ENCODE measurements at regions not wholly inside any gene's neighbourhood (a gene's known extent, or its start where the extent isn't known, plus 50 kb on each side); places are given as distances from the start of the nearest gene placed in this dataset.

- Histone ChIP-seq H2AFZ (ENCODE audit: control insufficient read depth, low read length) (no peak overlapping the region), H3K9me3 (ENCODE audit: control insufficient read depth, low read depth, low read length) (no peaks in the 10 kb centered on the region), H3K4me1 (ENCODE audit: control insufficient read depth, extremely low read depth, insufficient read depth, low read length) (no peaks in the 10 kb centered on the region), H3K79me2 (ENCODE audit: control insufficient read depth, insufficient read depth, low read length) (no peaks in the 10 kb centered on the region), H3K36me3 (ENCODE audit: control insufficient read depth in 2 of 2, extremely low read depth in 1 of 2, insufficient read depth in 2 of 2, low read length in 2 of 2) (no peaks in the 10 kb centered on the region), H3K27ac (ENCODE audit: control insufficient read depth, insufficient read depth, low read length) (no peak overlapping the region), H4K20me1 (ENCODE audit: control insufficient read depth, extremely low read depth, insufficient read depth, low read length) (no peaks in the 10 kb centered on the region), H3K9me1 (ENCODE audit: control insufficient read depth, extremely low read depth, insufficient read depth, low read length) (no peaks in the 10 kb centered on the region), H3K27me3 (ENCODE audit: control insufficient read depth, extremely low read depth, insufficient read depth, low read length) (no peaks in the 10 kb centered on the region), H3K9ac (ENCODE audit: control insufficient read depth, extremely low read depth, insufficient read depth, low read length) (no peak overlapping the region), H3K4me2 (ENCODE audit: control insufficient read depth, extremely low read depth, insufficient read depth, low read depth, low read length) (no peak overlapping the region), H3K4me3 (ENCODE audit: control insufficient read depth in 2 of 3, extremely low read depth in 1 of 3, insufficient read depth in 2 of 3, low read depth in 1 of 3, low read length in 3 of 3) (no peak overlapping the region)
- no peak for FAIRE-seq
- dilution Hi-C loops (cut with MboI; ENCODE audit: extremely low pct_ligation_motif_present, low sequenced_read_pairs) = no loop called here
- no peak for TF ChIP-seq EZH2 (IDR thresholded peaks at IDR 0.05; ENCODE audit: low read length)
- TF ChIP-seq CTCF (optimal IDR thresholded peaks at IDR 0.05 in 1 of 3, IDR thresholded peaks at IDR 0.05 in 1 of 3, conservative IDR thresholded peaks at IDR 0.05 in 1 of 3; ENCODE audit: extremely low read depth in 1 of 3, insufficient read depth in 2 of 3, low read length in 3 of 3) = no peak
- DNase-seq (ENCODE audit: low read depth, low spot score) = no peak
These were observed 90.4 kb upstream of the ZC3H11B start for GRCh38 chr1:219703368-219703639.

- Histone ChIP-seq H3K9ac (ENCODE audit: control insufficient read depth, extremely low read depth, insufficient read depth, low read length) (no peak overlapping the region), H3K79me2 (ENCODE audit: control insufficient read depth, insufficient read depth, low read length) (no peaks in the 10 kb centered on the region), H3K4me2 (ENCODE audit: control insufficient read depth, extremely low read depth, insufficient read depth, low read depth, low read length) (no peak overlapping the region), H3K4me3 (ENCODE audit: control insufficient read depth in 2 of 3, extremely low read depth in 1 of 3, insufficient read depth in 2 of 3, low read depth in 1 of 3, low read length in 3 of 3) (no peak overlapping the region), H3K27me3 (ENCODE audit: control insufficient read depth, extremely low read depth, insufficient read depth, low read length) (no peaks in the 10 kb centered on the region), H2AFZ (ENCODE audit: control insufficient read depth, low read length) (no peak overlapping the region), H4K20me1 (ENCODE audit: control insufficient read depth, extremely low read depth, insufficient read depth, low read length) (no peaks in the 10 kb centered on the region), H3K9me1 (ENCODE audit: control insufficient read depth, extremely low read depth, insufficient read depth, low read length) (no peaks in the 10 kb centered on the region), H3K4me1 (ENCODE audit: control insufficient read depth, extremely low read depth, insufficient read depth, low read length) (no peaks in the 10 kb centered on the region), H3K9me3 (ENCODE audit: control insufficient read depth, low read depth, low read length) (no peaks in the 10 kb centered on the region), H3K27ac (ENCODE audit: control insufficient read depth, insufficient read depth, low read length) (no peak overlapping the region), H3K36me3 (ENCODE audit: control insufficient read depth in 2 of 2, extremely low read depth in 1 of 2, insufficient read depth in 2 of 2, low read length in 2 of 2) (no peaks in the 10 kb centered on the region)
- no peak for FAIRE-seq
- no peak for DNase-seq (ENCODE audit: low read depth, low spot score)
- no peak for TF ChIP-seq CTCF (optimal IDR thresholded peaks at IDR 0.05 in 1 of 3, IDR thresholded peaks at IDR 0.05 in 1 of 3, conservative IDR thresholded peaks at IDR 0.05 in 1 of 3; ENCODE audit: extremely low read depth in 1 of 3, insufficient read depth in 2 of 3, low read length in 3 of 3)
- no peak for TF ChIP-seq EZH2 (IDR thresholded peaks at IDR 0.05; ENCODE audit: low read length)
- dilution Hi-C loops (cut with MboI; ENCODE audit: extremely low pct_ligation_motif_present, low sequenced_read_pairs) = no loop called here
These were observed 88.6 kb upstream of the ZC3H11B start for GRCh38 chr1:219701476-219701875.
